GM12892 (cell line): ENCODE measurements at regions not wholly inside any gene's neighbourhood (a gene's known extent, or its start where the extent isn't known, plus 50 kb on each side); places are given as distances from the start of the nearest gene placed in this dataset.

Experiments
- POLR2A ChIP-seq: IDR thresholded peaks from 2 replicates; pipeline ENCODE4 v1.6.1; 2011; ENCODE audit warnings: low read depth, low read length, control low read depth
- POLR2AphosphoS5 ChIP-seq: IDR thresholded peaks from 2 replicates; pipeline ENCODE4 v1.6.1; 2011; ENCODE audit warnings: low read depth, low read length, control low read depth

DNA sequence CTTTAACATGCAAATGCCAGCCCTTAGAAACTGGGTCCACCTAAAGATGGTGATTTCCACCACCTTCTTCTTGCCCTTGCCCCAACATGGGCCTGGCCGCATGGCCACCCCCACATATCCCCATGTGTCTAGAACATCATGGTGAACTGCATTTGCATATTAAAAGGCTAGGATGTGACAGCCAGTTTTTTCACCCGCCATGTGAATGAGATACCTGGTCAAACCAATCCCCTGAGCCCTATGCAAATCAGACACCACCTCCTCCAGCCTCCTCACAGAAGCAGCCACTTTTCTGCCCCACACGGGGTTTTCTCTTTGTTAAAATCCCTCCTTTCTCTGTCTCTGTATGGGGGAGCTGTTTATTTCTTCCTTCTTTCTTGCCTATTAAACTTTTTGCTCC, 1322.5 kb downstream of the FSCB start:
- TF ChIP-seq POLR2A: no peak
- no peak for TF ChIP-seq POLR2AphosphoS5
